Panc1 (cell line): ENCODE measurements at regions not wholly inside any gene's neighbourhood (a gene's known extent, or its start where the extent isn't known, plus 50 kb on each side); places are given as distances from the start of the nearest gene placed in this dataset.

Experiments
- ATAC-seq: fragments of 200-7000 bp; cut with Tn5 transposase; 2 replicates; pipeline ENCODE4 v1.9.1; 2020; ENCODE audit warnings: mild to moderate bottlenecking, moderate library complexity
- BruUV-seq: library from RNA; stranded (reverse); fragments of 400-500 nt; replicated peaks from 2 replicates; lab custom pipeline; 2021; lab: Mats Ljungman, UMichigan
- CTCF ChIA-PET: fragments of 300-600 bp; sonication (Branson Sonifier 250); formaldehyde crosslinking; loops from one replicate; lab custom pipeline; 2022; ENCODE audit warnings: antibody characterized with exemption; lab: Charles Lee
- POLR2A ChIA-PET: fragments of 300-600 bp; sonication (Branson Sonifier 250); formaldehyde crosslinking; loops from one replicate; lab custom pipeline; 2022; ENCODE audit warnings: antibody characterized with exemption; lab: Charles Lee
- DNase-seq: peaks from one replicate; pipeline ENCODE4 v3.0.0-alpha.2; 2010; ENCODE audit warnings: low read depth, low spot score
- H3K27ac ChIP-seq: 2 replicates; pipeline ENCODE4 v1.5.1; 2011; ENCODE audit warnings: mild to moderate bottlenecking, low read length, inconsistent platforms
- H3K27me3 ChIP-seq: fragments of 200-500 bp; sonication (Bioruptor generic); 2 replicates; pipeline ENCODE4 v1.6.0; 2014; ENCODE audit warnings: low read length, inconsistent platforms; ENCODE audit not compliant: control insufficient read depth, insufficient read depth
- H3K36me3 ChIP-seq: fragments of 200-500 bp; sonication (Bioruptor generic); 2 replicates; pipeline ENCODE4 v1.5.1; 2014; ENCODE audit warnings: inconsistent platforms, mild to moderate bottlenecking, low read length, moderate library complexity; ENCODE audit not compliant: control insufficient read depth, insufficient read depth
- H3K4me1 ChIP-seq: 2 replicates; pipeline ENCODE4 v1.5.1; 2011; ENCODE audit warnings: inconsistent platforms, mild to moderate bottlenecking, low read length, moderate library complexity; ENCODE audit not compliant: control insufficient read depth, insufficient read depth
- H3K4me3 ChIP-seq, 2 experiments: 2 replicates each; pipeline ENCODE4 v1.5.1; 2011 to 2012; ENCODE audit warnings: low read depth in 2 of 2, low read length in 2 of 2, mild to moderate bottlenecking in 2 of 2, inconsistent platforms in 1 of 2, moderate library complexity in 1 of 2
- H3K9me3 ChIP-seq: fragments of 200-500 bp; sonication (Bioruptor generic); 2 replicates; pipeline ENCODE4 v1.5.1; 2014; ENCODE audit warnings: low read depth, mild to moderate bottlenecking, inconsistent platforms, low read length, moderate library complexity; ENCODE audit not compliant: control insufficient read depth, insufficient read depth
- CTCF ChIP-seq: fragments of 450-650 bp; IDR thresholded peaks from 2 replicates; pipeline ENCODE4 v1.5.1; 2017; ENCODE audit warnings: mild to moderate bottlenecking
- POLR2AphosphoS5 ChIP-seq: IDR thresholded peaks from 2 replicates; pipeline ENCODE4 v1.6.1; 2012; ENCODE audit warnings: mild to moderate bottlenecking, low read depth, low read length, moderate library complexity
- REST ChIP-seq, 2 experiments: IDR thresholded peaks; 2 replicates each; pipeline ENCODE4 v1.6.1; 2011 to 2012; ENCODE audit warnings: low read depth in 2 of 2, control low read depth in 1 of 2, low read length in 1 of 2, mild to moderate bottlenecking in 1 of 2, moderate library complexity in 1 of 2; ENCODE audit not compliant: insufficient read depth in 1 of 2
- SIN3A ChIP-seq: IDR thresholded peaks from 2 replicates; pipeline ENCODE4 v1.6.1; 2012; ENCODE audit warnings: low read depth, mild to moderate bottlenecking, low read length, moderate library complexity, borderline replicate concordance; ENCODE audit not compliant: insufficient read depth
- TCF7L2 ChIP-seq: IDR thresholded peaks from 2 replicates; pipeline ENCODE4 v1.6.1; 2011; ENCODE audit warnings: mild to moderate bottlenecking, low read depth, low read length, inconsistent platforms
- in situ Hi-C: cut with HindIII; loops from 2 replicates; pipeline ENCODE4 v1.10.0; 2016; ENCODE audit warnings: low sequenced_read_pairs, low pct_unique_long_range_greater_than_20kb
- intact Hi-C: fragments of 100-400 bp; cut with micrococcal nuclease; formaldehyde crosslinking; loops from one replicate; pipeline ENCODE4 v1.10.0; 2022; ENCODE audit not compliant: unreplicated experiment

- no TSS peak for BruUV-seq
- in situ Hi-C loops (no loop called here), intact Hi-C loops (no loop called here)
- TF ChIP-seq CTCF (no peak), TCF7L2 (no peak), SIN3A (no peak), POLR2AphosphoS5 (no peak), REST (IDR thresholded peaks at IDR 0.05; ENCODE audit: insufficient read depth in 1 of 2, low read depth in 2 of 2, low read length in 1 of 2) (no peak)
- ATAC-seq (no peak), DNase-seq (no peak)
- Histone ChIP-seq H3K9me3 (no peaks in the 10 kb centered on the region), H3K4me1 (no peaks in the 10 kb centered on the region), H3K27ac (no peak overlapping the region), H3K27me3 (no peaks in the 10 kb centered on the region), H3K4me3 (no peak overlapping the region), H3K36me3 (no peaks in the 10 kb centered on the region)
- ChIA-PET POLR2A (no interaction called here), CTCF (no interaction called here)
Observed at GRCh38 chr13:88107570-88107969, 436.4 kb downstream of the SLITRK5 start.

- intact Hi-C loops: no loop called here
- no peaks in the 10 kb centered on the region for H3K4me1 ChIP-seq
- no peak overlapping the region for H3K4me3 ChIP-seq
- no TSS peak for BruUV-seq
- H3K36me3 ChIP-seq: no peaks in the 10 kb centered on the region
- no peak for ATAC-seq
- POLR2A ChIA-PET: no interaction called here
- in situ Hi-C loops: no loop called here
- H3K27ac ChIP-seq: no peak overlapping the region
- no peaks in the 10 kb centered on the region for H3K9me3 ChIP-seq
- no peaks in the 10 kb centered on the region for H3K27me3 ChIP-seq
- CTCF ChIA-PET: no interaction called here
- no peak for TF ChIP-seq POLR2AphosphoS5
- no peak for TF ChIP-seq TCF7L2
- TF ChIP-seq REST (IDR thresholded peaks at IDR 0.05; ENCODE audit: insufficient read depth in 1 of 2, low read depth in 2 of 2, low read length in 1 of 2): no peak
- no peak for TF ChIP-seq CTCF
- no peak for TF ChIP-seq SIN3A
- no peak for DNase-seq
Observed at GRCh38 chr13:88112526-88112925, 441.4 kb downstream of the SLITRK5 start.
